Skin of body (tissue), 1 donor: ENCODE measurements at regions not wholly inside any gene's neighbourhood (a gene's known extent, or its start where the extent isn't known, plus 50 kb on each side); places are given as distances from the start of the nearest gene placed in this dataset. TPM values are rescaled to one million over a fixed set of nuclear protein-coding genes. Genes with fewer than 3 reads are reported as not detected.

Experiments
- small RNA-seq: library from RNA; depleted of rRNA; stranded (forward); fragments of <200 nt; gene quantifications from one replicate; pipeline ENCODE3, GENCODE V24; 2014; ENCODE audit warnings: low replicate concordance

Small RNAs in the stretch of these regions (small RNA-seq; reads per million reads assigned to genes)
- not detected for gene AC013410.2
